Liver (tissue), 8 donors: ENCODE measurements at regions not wholly inside any gene's neighbourhood (a gene's known extent, or its start where the extent isn't known, plus 50 kb on each side); places are given as distances from the start of the nearest gene placed in this dataset.

Source experiments
- DNase-seq: peaks from one replicate; pipeline ENCODE4 v3.0.0-alpha.2; 2017; ENCODE audit warnings: low spot score
- H3K27ac ChIP-seq, 2 donors: one replicate each; pipeline ENCODE4 v1.7.0; 2013; ENCODE audit warnings: inconsistent platforms in 2 of 2, low read length in 2 of 2, control low read depth in 1 of 2, low read depth in 1 of 2, mild to moderate bottlenecking in 1 of 2
- H3K27me3 ChIP-seq, 4 donors: one replicate each; pipeline versions ENCODE4 v1.6.1 to v1.7.0; 2013; ENCODE audit warnings: low read length in 3 of 4, inconsistent platforms in 1 of 4, mild to moderate bottlenecking in 1 of 4, moderate library complexity in 1 of 4; ENCODE audit not compliant: control insufficient read depth in 4 of 4, insufficient read depth in 4 of 4
- H3K36me3 ChIP-seq, 4 donors: one replicate each; pipeline versions ENCODE4 v1.6.1 to v1.7.0; 2013; ENCODE audit warnings: low read length in 3 of 4, mild to moderate bottlenecking in 3 of 4, low read depth in 1 of 4, moderate library complexity in 1 of 4; ENCODE audit not compliant: control insufficient read depth in 4 of 4, insufficient read depth in 3 of 4
- H3K4me1 ChIP-seq, 4 donors: one replicate each; pipeline versions ENCODE4 v1.6.1 to v1.7.0; 2013; ENCODE audit warnings: low read length in 3 of 4, mild to moderate bottlenecking in 3 of 4, moderate library complexity in 1 of 4; ENCODE audit not compliant: control insufficient read depth in 4 of 4, insufficient read depth in 4 of 4
- H3K4me3 ChIP-seq, 3 donors: one replicate each; pipeline versions ENCODE4 v1.6.1 to v1.7.0; 2013; ENCODE audit warnings: low read length in 3 of 3, control low read depth in 1 of 3, low read depth in 1 of 3, mild to moderate bottlenecking in 1 of 3
- H3K9ac ChIP-seq, 2 donors: one replicate each; pipeline ENCODE4 v1.7.0; 2013; ENCODE audit warnings: low read length in 2 of 2, mild to moderate bottlenecking in 2 of 2, moderate library complexity in 2 of 2, control low read depth in 1 of 2, low read depth in 1 of 2
- H3K9me3 ChIP-seq, 4 donors: one replicate each; pipeline versions ENCODE4 v1.6.1 to v1.7.0; 2013; ENCODE audit warnings: low read length in 3 of 4; ENCODE audit not compliant: control insufficient read depth in 4 of 4
- FOXA1 ChIP-seq: IDR thresholded peaks from 2 replicates; pipeline ENCODE4 v1.6.1; 2016; ENCODE audit warnings: antibody characterized with exemption
- FOXA2 ChIP-seq: IDR thresholded peaks from 2 replicates; pipeline ENCODE4 v1.6.1; 2016; ENCODE audit warnings: antibody characterized with exemption
- GABPA ChIP-seq, 2 donors: IDR thresholded peaks in 1 of 2; conservative IDR thresholded peaks in 1 of 2; 2 replicates each; pipeline ENCODE4 v1.6.1; 2016; ENCODE audit warnings: antibody characterized with exemption in 2 of 2, mild to moderate bottlenecking in 1 of 2, moderate library complexity in 1 of 2
- HNF4A ChIP-seq, 2 donors: conservative IDR thresholded peaks; 2 replicates each; pipeline ENCODE4 v1.6.1; 2016; ENCODE audit warnings: antibody characterized with exemption in 2 of 2, mild to moderate bottlenecking in 2 of 2
- HNF4G ChIP-seq: IDR thresholded peaks from 2 replicates; pipeline ENCODE4 v1.6.1; 2016; ENCODE audit warnings: antibody characterized with exemption
- JUND ChIP-seq, 2 donors: IDR thresholded peaks; 2 replicates each; pipeline ENCODE4 v1.6.1; 2016; ENCODE audit warnings: antibody characterized with exemption in 2 of 2
- NR2F2 ChIP-seq: IDR thresholded peaks from 2 replicates; pipeline ENCODE4 v1.6.1; 2016; ENCODE audit warnings: antibody characterized with exemption
- RAD21 ChIP-seq, 2 donors: IDR thresholded peaks; 2 replicates each; pipeline ENCODE4 v1.6.1; 2016; ENCODE audit warnings: antibody characterized with exemption in 2 of 2, mild to moderate bottlenecking in 2 of 2
- RXRA ChIP-seq, 2 donors: IDR thresholded peaks; 2 replicates each; pipeline ENCODE4 v1.6.1; 2017 to 2018; ENCODE audit warnings: antibody characterized with exemption in 2 of 2, mild to moderate bottlenecking in 1 of 2
- SP1 ChIP-seq: IDR thresholded peaks from 2 replicates; pipeline ENCODE4 v1.6.1; 2018; ENCODE audit warnings: antibody characterized with exemption, mild to moderate bottlenecking
- TAF1 ChIP-seq: conservative IDR thresholded peaks from 2 replicates; pipeline ENCODE4 v1.6.1; 2016; ENCODE audit warnings: antibody characterized with exemption, mild to moderate bottlenecking
- YY1 ChIP-seq: IDR thresholded peaks from 2 replicates; pipeline ENCODE4 v1.6.1; 2016; ENCODE audit warnings: antibody characterized with exemption, mild to moderate bottlenecking
- WGBS: extraction: QIAGEN DNeasy Blood & Tissue Kit; methylation state at CpG from one replicate; pipeline ENCODE4 v1.1.7; 2013; 5-methylcytosine and 5-hydroxymethylcytosine counted together
- TF ChIP-seq, protein P1 (sequence below): IDR thresholded peaks from 2 replicates; pipeline ENCODE4 v1.6.1; 2016; ENCODE audit warnings: antibody characterized with exemption
- TF ChIP-seq, protein P2 (sequence below): fragments of 150-350 bp; IDR thresholded peaks from 2 replicates; pipeline ENCODE4 v1.5.1; 2017; ENCODE audit warnings: improper control_type of control experiment, low read depth, low read length; ENCODE audit not compliant: missing input control
- TF ChIP-seq, protein P3 (sequence below): IDR thresholded peaks from 2 replicates; pipeline ENCODE4 v1.6.1; 2016; ENCODE audit warnings: antibody characterized with exemption
- TF ChIP-seq, protein P4 (sequence below): IDR thresholded peaks from 2 replicates; pipeline ENCODE4 v1.6.1; 2016; ENCODE audit warnings: antibody characterized with exemption
- TF ChIP-seq, protein P5 (sequence below): IDR thresholded peaks from 2 replicates; pipeline ENCODE4 v1.6.1; 2016; ENCODE audit warnings: antibody characterized with exemption, mild to moderate bottlenecking
- donor health status: healthy.
- donor health status: healthy.
- donor health status: healthy.
- donor health status: healthy.
- donor health status: healthy.

DNA sequence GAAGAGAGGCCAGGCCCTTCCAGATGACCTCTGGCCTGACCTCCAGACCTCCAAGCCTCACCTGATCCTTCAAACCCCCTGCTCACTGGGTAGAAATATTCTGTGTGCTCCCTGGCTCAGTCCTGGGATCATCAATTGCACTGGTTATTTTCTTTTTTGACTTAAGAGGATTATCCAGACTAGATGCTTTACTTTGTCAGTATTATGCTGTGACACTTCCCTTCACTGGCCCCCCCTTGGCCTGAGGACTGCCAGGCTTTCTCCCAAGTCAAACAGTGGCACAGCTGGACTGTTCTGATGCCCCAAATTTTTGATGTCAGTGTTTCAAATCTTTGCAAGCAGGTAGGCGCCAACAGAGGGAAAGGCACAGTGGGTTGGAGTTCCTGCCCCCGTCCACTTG lies 156.3 kb upstream of the SKOR2 start (continued):
- TF ChIP-seq, protein P1, sequence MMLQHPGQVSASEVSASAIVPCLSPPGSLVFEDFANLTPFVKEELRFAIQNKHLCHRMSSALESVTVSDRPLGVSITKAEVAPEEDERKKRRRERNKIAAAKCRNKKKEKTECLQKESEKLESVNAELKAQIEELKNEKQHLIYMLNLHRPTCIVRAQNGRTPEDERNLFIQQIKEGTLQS, result no peak

DNA sequence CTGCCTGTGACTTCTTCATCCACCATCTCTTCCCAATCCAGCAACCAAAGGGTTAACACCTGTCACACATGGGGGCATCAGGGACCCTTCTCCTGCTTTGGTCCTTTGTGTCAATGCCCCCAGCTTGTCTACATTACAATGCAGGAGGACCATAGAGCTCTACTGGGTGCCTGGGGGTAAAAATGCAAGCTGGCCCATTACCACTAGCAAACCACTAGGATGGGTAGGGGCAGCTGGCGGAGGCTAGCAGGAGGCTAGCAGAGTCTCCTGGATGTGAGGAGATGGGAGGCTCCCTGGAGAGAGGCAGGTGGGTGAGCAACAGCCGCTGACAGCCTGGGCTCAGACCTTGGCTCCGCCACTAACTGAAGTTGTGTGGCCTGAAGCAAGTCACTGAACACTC lies 153.4 kb upstream of the SKOR2 start:
- Histone ChIP-seq H3K36me3 (no peaks in the 10 kb centered on the region), H3K4me3 (no peak overlapping the region), H3K4me1 (no peaks in the 10 kb centered on the region), H3K27ac (no peak overlapping the region), H3K9ac (no peak overlapping the region), H3K27me3 (no peaks in the 10 kb centered on the region), H3K9me3 (no peaks in the 10 kb centered on the region)
- TF ChIP-seq NR2F2 (no peak), RXRA (IDR thresholded peaks at IDR 0.05) (no peak), JUND (IDR thresholded peaks at IDR 0.05) (no peak), YY1 (no peak), FOXA2 (no peak), HNF4A (conservative IDR thresholded peaks at IDR 0.05) (no peak), GABPA (IDR thresholded peaks at IDR 0.05 in 1 of 2, conservative IDR thresholded peaks at IDR 0.05 in 1 of 2) (no peak), TAF1 (no peak), FOXA1 (no peak), RAD21 (IDR thresholded peaks at IDR 0.05) (no peak), SP1 (no peak), HNF4G (no peak)
- TF ChIP-seq, protein P2, sequence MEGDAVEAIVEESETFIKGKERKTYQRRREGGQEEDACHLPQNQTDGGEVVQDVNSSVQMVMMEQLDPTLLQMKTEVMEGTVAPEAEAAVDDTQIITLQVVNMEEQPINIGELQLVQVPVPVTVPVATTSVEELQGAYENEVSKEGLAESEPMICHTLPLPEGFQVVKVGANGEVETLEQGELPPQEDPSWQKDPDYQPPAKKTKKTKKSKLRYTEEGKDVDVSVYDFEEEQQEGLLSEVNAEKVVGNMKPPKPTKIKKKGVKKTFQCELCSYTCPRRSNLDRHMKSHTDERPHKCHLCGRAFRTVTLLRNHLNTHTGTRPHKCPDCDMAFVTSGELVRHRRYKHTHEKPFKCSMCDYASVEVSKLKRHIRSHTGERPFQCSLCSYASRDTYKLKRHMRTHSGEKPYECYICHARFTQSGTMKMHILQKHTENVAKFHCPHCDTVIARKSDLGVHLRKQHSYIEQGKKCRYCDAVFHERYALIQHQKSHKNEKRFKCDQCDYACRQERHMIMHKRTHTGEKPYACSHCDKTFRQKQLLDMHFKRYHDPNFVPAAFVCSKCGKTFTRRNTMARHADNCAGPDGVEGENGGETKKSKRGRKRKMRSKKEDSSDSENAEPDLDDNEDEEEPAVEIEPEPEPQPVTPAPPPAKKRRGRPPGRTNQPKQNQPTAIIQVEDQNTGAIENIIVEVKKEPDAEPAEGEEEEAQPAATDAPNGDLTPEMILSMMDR, result no peak
- TF ChIP-seq, protein P3, sequence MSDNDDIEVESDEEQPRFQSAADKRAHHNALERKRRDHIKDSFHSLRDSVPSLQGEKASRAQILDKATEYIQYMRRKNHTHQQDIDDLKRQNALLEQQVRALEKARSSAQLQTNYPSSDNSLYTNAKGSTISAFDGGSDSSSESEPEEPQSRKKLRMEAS, result no peak
- TF ChIP-seq, protein P4, sequence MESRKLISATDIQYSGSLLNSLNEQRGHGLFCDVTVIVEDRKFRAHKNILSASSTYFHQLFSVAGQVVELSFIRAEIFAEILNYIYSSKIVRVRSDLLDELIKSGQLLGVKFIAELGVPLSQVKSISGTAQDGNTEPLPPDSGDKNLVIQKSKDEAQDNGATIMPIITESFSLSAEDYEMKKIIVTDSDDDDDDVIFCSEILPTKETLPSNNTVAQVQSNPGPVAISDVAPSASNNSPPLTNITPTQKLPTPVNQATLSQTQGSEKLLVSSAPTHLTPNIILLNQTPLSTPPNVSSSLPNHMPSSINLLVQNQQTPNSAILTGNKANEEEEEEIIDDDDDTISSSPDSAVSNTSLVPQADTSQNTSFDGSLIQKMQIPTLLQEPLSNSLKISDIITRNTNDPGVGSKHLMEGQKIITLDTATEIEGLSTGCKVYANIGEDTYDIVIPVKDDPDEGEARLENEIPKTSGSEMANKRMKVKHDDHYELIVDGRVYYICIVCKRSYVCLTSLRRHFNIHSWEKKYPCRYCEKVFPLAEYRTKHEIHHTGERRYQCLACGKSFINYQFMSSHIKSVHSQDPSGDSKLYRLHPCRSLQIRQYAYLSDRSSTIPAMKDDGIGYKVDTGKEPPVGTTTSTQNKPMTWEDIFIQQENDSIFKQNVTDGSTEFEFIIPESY, result no peak
- TF ChIP-seq, protein P1, result no peak
- TF ChIP-seq, protein P5, sequence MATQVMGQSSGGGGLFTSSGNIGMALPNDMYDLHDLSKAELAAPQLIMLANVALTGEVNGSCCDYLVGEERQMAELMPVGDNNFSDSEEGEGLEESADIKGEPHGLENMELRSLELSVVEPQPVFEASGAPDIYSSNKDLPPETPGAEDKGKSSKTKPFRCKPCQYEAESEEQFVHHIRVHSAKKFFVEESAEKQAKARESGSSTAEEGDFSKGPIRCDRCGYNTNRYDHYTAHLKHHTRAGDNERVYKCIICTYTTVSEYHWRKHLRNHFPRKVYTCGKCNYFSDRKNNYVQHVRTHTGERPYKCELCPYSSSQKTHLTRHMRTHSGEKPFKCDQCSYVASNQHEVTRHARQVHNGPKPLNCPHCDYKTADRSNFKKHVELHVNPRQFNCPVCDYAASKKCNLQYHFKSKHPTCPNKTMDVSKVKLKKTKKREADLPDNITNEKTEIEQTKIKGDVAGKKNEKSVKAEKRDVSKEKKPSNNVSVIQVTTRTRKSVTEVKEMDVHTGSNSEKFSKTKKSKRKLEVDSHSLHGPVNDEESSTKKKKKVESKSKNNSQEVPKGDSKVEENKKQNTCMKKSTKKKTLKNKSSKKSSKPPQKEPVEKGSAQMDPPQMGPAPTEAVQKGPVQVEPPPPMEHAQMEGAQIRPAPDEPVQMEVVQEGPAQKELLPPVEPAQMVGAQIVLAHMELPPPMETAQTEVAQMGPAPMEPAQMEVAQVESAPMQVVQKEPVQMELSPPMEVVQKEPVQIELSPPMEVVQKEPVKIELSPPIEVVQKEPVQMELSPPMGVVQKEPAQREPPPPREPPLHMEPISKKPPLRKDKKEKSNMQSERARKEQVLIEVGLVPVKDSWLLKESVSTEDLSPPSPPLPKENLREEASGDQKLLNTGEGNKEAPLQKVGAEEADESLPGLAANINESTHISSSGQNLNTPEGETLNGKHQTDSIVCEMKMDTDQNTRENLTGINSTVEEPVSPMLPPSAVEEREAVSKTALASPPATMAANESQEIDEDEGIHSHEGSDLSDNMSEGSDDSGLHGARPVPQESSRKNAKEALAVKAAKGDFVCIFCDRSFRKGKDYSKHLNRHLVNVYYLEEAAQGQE, result no peak
- 80% methylated on average over 3 of the region's 3 CpGs for WGBS
- DNase-seq, result no peak
